ENCODE measurements at regions not wholly inside any gene's neighbourhood (a gene's known extent, or its start where the extent isn't known, plus 50 kb on each side); places are given as distances from the start of the nearest gene placed in this dataset.

DNA sequence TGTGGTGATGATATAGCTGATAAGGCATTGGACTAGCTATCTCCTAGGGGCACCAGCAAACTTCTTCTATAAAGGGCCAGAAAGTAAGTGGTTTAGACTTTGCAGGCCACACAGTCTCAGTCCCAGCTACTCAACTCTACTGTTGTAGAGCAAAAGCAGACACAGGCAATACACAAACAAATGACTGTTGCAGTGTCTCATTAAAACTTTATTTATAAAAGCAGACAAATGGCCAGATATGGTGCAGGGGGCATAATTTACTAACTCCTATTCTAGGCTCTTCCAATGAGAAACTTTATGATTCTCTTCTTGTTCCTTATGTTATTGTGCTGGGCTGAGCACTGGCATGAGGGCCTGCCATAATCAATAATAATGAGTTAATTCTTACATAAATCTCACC is 176.8 kb upstream of the POU3F1 start:
- H3K4me2 ChIP-seq (ENCODE audit: low read length) = no peak overlapping the region
- no peaks in the 10 kb centered on the region for H4K20me1 ChIP-seq (ENCODE audit: insufficient read depth)

GRCh38 chr1:38222891-38223290 is 176.3 kb upstream of the POU3F1 start:
- no peaks in the 10 kb centered on the region for H3K36me3 ChIP-seq (ENCODE audit: insufficient read depth, low read length)
- no peaks in the 10 kb centered on the region for H3K9me3 ChIP-seq (ENCODE audit: low read length)
- no peaks in the 10 kb centered on the region for H3K27me3 ChIP-seq (ENCODE audit: insufficient read depth, low read depth, low read length)
- H3K4me3 ChIP-seq (ENCODE audit: low read length) = no peak overlapping the region
- H3K27ac ChIP-seq (ENCODE audit: low read length) = no peak overlapping the region
- H3K9me2 ChIP-seq (ENCODE audit: insufficient read depth, low read length) = no peaks in the 10 kb centered on the region
- H3K79me2 ChIP-seq (replicated peaks; ENCODE audit: insufficient read depth, low read length) = no peaks in the 10 kb centered on the region
- no peak overlapping the region for H2AFZ ChIP-seq (ENCODE audit: low read depth, low read length)
- no peaks in the 10 kb centered on the region for H3F3A ChIP-seq (ENCODE audit: insufficient read depth, low read length, poor library complexity, severe bottlenecking)
- TF ChIP-seq POLR2AphosphoS5 (IDR thresholded peaks at IDR 0.05) = no peak
- no peak for TF ChIP-seq EZH2 (IDR thresholded peaks at IDR 0.05; ENCODE audit: borderline replicate concordance, insufficient read depth, low read length, poor library complexity, severe bottlenecking)
- TF ChIP-seq SMC3 (conservative IDR thresholded peaks at IDR 0.05; ENCODE audit: poor library complexity) = no peak
- H3K4me2 ChIP-seq (ENCODE audit: low read length) = no peak overlapping the region
- no peak overlapping the region for H3K9ac ChIP-seq (ENCODE audit: low read length)
- no peaks in the 10 kb centered on the region for H4K20me1 ChIP-seq (ENCODE audit: insufficient read depth)

More for the DNA sequence above, 176.8 kb upstream of the POU3F1 start:
- Histone ChIP-seq H2AFZ (ENCODE audit: low read depth, low read length) (no peak overlapping the region), H3K36me3 (ENCODE audit: insufficient read depth, low read length) (no peaks in the 10 kb centered on the region), H3K4me3 (ENCODE audit: low read length) (no peak overlapping the region), H3K9me3 (ENCODE audit: low read length) (no peaks in the 10 kb centered on the region), H3K27ac (ENCODE audit: low read length) (no peak overlapping the region), H3K27me3 (ENCODE audit: insufficient read depth, low read depth, low read length) (no peaks in the 10 kb centered on the region), H3K79me2 (replicated peaks; ENCODE audit: insufficient read depth, low read length) (no peaks in the 10 kb centered on the region), H3K9ac (ENCODE audit: low read length) (no peak overlapping the region), H3K9me2 (ENCODE audit: insufficient read depth, low read length) (no peaks in the 10 kb centered on the region), H3F3A (ENCODE audit: insufficient read depth, low read length, poor library complexity, severe bottlenecking) (no peaks in the 10 kb centered on the region)
- TF ChIP-seq, protein P1, sequence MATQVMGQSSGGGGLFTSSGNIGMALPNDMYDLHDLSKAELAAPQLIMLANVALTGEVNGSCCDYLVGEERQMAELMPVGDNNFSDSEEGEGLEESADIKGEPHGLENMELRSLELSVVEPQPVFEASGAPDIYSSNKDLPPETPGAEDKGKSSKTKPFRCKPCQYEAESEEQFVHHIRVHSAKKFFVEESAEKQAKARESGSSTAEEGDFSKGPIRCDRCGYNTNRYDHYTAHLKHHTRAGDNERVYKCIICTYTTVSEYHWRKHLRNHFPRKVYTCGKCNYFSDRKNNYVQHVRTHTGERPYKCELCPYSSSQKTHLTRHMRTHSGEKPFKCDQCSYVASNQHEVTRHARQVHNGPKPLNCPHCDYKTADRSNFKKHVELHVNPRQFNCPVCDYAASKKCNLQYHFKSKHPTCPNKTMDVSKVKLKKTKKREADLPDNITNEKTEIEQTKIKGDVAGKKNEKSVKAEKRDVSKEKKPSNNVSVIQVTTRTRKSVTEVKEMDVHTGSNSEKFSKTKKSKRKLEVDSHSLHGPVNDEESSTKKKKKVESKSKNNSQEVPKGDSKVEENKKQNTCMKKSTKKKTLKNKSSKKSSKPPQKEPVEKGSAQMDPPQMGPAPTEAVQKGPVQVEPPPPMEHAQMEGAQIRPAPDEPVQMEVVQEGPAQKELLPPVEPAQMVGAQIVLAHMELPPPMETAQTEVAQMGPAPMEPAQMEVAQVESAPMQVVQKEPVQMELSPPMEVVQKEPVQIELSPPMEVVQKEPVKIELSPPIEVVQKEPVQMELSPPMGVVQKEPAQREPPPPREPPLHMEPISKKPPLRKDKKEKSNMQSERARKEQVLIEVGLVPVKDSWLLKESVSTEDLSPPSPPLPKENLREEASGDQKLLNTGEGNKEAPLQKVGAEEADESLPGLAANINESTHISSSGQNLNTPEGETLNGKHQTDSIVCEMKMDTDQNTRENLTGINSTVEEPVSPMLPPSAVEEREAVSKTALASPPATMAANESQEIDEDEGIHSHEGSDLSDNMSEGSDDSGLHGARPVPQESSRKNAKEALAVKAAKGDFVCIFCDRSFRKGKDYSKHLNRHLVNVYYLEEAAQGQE (IDR thresholded peaks at IDR 0.05; ENCODE audit: borderline replicate concordance) = no peak
- TF ChIP-seq SMC3 (conservative IDR thresholded peaks at IDR 0.05; ENCODE audit: poor library complexity) = no peak
- TF ChIP-seq MXI1 (conservative IDR thresholded peaks at IDR 0.05; ENCODE audit: poor library complexity, severe bottlenecking) = no peak
- no peak for TF ChIP-seq EP300 (conservative IDR thresholded peaks at IDR 0.05; ENCODE audit: poor library complexity, severe bottlenecking)
- no peak for TF ChIP-seq TAF1 (IDR thresholded peaks at IDR 0.05; ENCODE audit: low read depth)
- TF ChIP-seq CTCF (IDR thresholded peaks at IDR 0.05; ENCODE audit: poor library complexity, severe bottlenecking) = no peak
- TF ChIP-seq POLR2AphosphoS5 (IDR thresholded peaks at IDR 0.05) = no peak
- no peak for TF ChIP-seq RAD21 (conservative IDR thresholded peaks at IDR 0.05)
- no peak for TF ChIP-seq EZH2 (IDR thresholded peaks at IDR 0.05; ENCODE audit: borderline replicate concordance, insufficient read depth, low read length, poor library complexity, severe bottlenecking)

Data from neural cell (in vitro differentiated cells).